GM19372 (cell line): ENCODE measurements at regions not wholly inside any gene's neighbourhood (a gene's known extent, or its start where the extent isn't known, plus 50 kb on each side); places are given as distances from the start of the nearest gene placed in this dataset.

ENCODE experiments used
- ATAC-seq: cut with Tn5 transposase; IDR thresholded peaks from one replicate; pipeline ENCODE4 v1.9.1; 2021; ENCODE audit warnings: mild to moderate bottlenecking, low read depth, moderate library complexity; ENCODE audit not compliant: unreplicated experiment

GRCh38 chr2:191738003-191738402 lies 60.1 kb downstream of the NABP1 start:
- ATAC-seq = no peak

- no peak for ATAC-seq
Measured at GRCh38 chr2:191738667-191739066, 60.7 kb downstream of the NABP1 start.

GRCh38 chr2:191739194-191739593 lies 61.3 kb downstream of the NABP1 start:
- no peak for ATAC-seq

GRCh38 chr2:191740016-191740419 lies 62.1 kb downstream of the NABP1 start:
- peak; percentile 99 for ATAC-seq

GRCh38 chr2:191740759-191741158 lies 62.8 kb downstream of the NABP1 start:
- no peak for ATAC-seq

GRCh38 chr2:191746346-191747169 lies 68.6 kb downstream of the NABP1 start:
- ATAC-seq = no peak

- no peak for ATAC-seq
Measured at GRCh38 chr2:191747170-191747530, 69.2 kb downstream of the NABP1 start.

GRCh38 chr2:191748059-191748461 lies 70.1 kb downstream of the NABP1 start:
- peak; percentile 31 for ATAC-seq

- ATAC-seq = peak; percentile 80
Measured at GRCh38 chr2:191748528-191749180, 70.7 kb downstream of the NABP1 start.

GRCh38 chr2:191749181-191749540 lies 71.2 kb downstream of the NABP1 start:
- ATAC-seq = no peak

- no peak for ATAC-seq
Measured at GRCh38 chr2:191754103-191754502, 76.2 kb downstream of the NABP1 start.

GRCh38 chr2:191756761-191757160 lies 78.8 kb downstream of the NABP1 start:
- no peak for ATAC-seq

GRCh38 chr2:191757208-191757607 lies 79.3 kb downstream of the NABP1 start:
- no peak for ATAC-seq

GRCh38 chr2:191758518-191759507 lies 80.9 kb downstream of the NABP1 start:
- peak; percentile 100 for ATAC-seq

GRCh38 chr2:191759680-191760079 lies 81.7 kb downstream of the NABP1 start:
- no peak for ATAC-seq

GRCh38 chr2:191760655-191761262 lies 82.8 kb downstream of the NABP1 start:
- ATAC-seq = no peak

GRCh38 chr2:191773136-191773535 lies 73.8 kb downstream of the CAVIN2 start:
- no peak for ATAC-seq

- no peak for ATAC-seq
Measured at GRCh38 chr2:191777351-191777750, 69.5 kb downstream of the CAVIN2 start.

GRCh38 chr2:191778041-191778440 lies 68.8 kb downstream of the CAVIN2 start:
- ATAC-seq = no peak

GRCh38 chr2:191782351-191782750 lies 64.5 kb downstream of the CAVIN2 start:
- no peak for ATAC-seq
